ENCODE measurements at regions not wholly inside any gene's neighbourhood (a gene's known extent, or its start where the extent isn't known, plus 50 kb on each side); places are given as distances from the start of the nearest gene placed in this dataset.

GRCh38 chr10:88058750-88059149 lies 195.3 kb downstream of the PTEN start:
- H3K27me3 Mint-ChIP-seq: no peaks in the 10 kb centered on the region
- H3K36me3 Mint-ChIP-seq: no peaks in the 10 kb centered on the region
- H3K27ac Mint-ChIP-seq: no peak overlapping the region
- peaks cover 15% of the 10 kb centered on the region for H3K4me1 Mint-ChIP-seq (ENCODE audit: unreplicated experiment)
- no peak for TF ChIP-seq CTCF (conservative IDR thresholded peaks at IDR 0.05)
- no peak overlapping the region for H3K4me3 Mint-ChIP-seq
- H3K9me3 Mint-ChIP-seq: no peaks in the 10 kb centered on the region
- DNase-seq (ENCODE audit: extremely low spot score, unreplicated experiment): no peak

GRCh38 chr10:88059190-88059589 lies 195.8 kb downstream of the PTEN start:
- H3K4me1 Mint-ChIP-seq (ENCODE audit: unreplicated experiment): peaks cover 18% of the 10 kb centered on the region
- no peak overlapping the region for H3K4me3 Mint-ChIP-seq
- no peaks in the 10 kb centered on the region for H3K9me3 Mint-ChIP-seq
- no peak for DNase-seq (ENCODE audit: extremely low spot score, unreplicated experiment)
- no peak overlapping the region for H3K27ac Mint-ChIP-seq
- no peak for TF ChIP-seq CTCF (conservative IDR thresholded peaks at IDR 0.05)
- no peaks in the 10 kb centered on the region for H3K36me3 Mint-ChIP-seq
- H3K27me3 Mint-ChIP-seq: no peaks in the 10 kb centered on the region

- DNase-seq (ENCODE audit: extremely low spot score, unreplicated experiment): no peak
- Mint-ChIP-seq H3K27ac (no peak overlapping the region), H3K9me3 (no peaks in the 10 kb centered on the region), H3K4me3 (no peak overlapping the region), H3K36me3 (no peaks in the 10 kb centered on the region), H3K4me1 (ENCODE audit: unreplicated experiment) (peaks cover 25% of the 10 kb centered on the region), H3K27me3 (no peaks in the 10 kb centered on the region)
- no peak for TF ChIP-seq CTCF (conservative IDR thresholded peaks at IDR 0.05)
Observed at GRCh38 chr10:88060762-88061161, 197.3 kb downstream of the PTEN start.

GRCh38 chr10:88062385-88062784 lies 199.0 kb downstream of the PTEN start:
- no peak overlapping the region for H3K4me3 Mint-ChIP-seq
- TF ChIP-seq CTCF (conservative IDR thresholded peaks at IDR 0.05): no peak
- no peaks in the 10 kb centered on the region for H3K36me3 Mint-ChIP-seq
- H3K27me3 Mint-ChIP-seq: no peaks in the 10 kb centered on the region
- peaks cover 25% of the 10 kb centered on the region for H3K4me1 Mint-ChIP-seq (ENCODE audit: unreplicated experiment)
- no peaks in the 10 kb centered on the region for H3K9me3 Mint-ChIP-seq
- no peak for DNase-seq (ENCODE audit: extremely low spot score, unreplicated experiment)
- no peak overlapping the region for H3K27ac Mint-ChIP-seq

- DNase-seq (ENCODE audit: extremely low spot score, unreplicated experiment): no peak
- no peak for TF ChIP-seq CTCF (conservative IDR thresholded peaks at IDR 0.05)
Observed at GRCh38 chr10:88062798-88063472, 199.5 kb downstream of the PTEN start.

More at GRCh38 chr10:88062798-88063472, 199.5 kb downstream of the PTEN start:
- Mint-ChIP-seq H3K4me3 (no peak overlapping the region), H3K4me1 (ENCODE audit: unreplicated experiment) (peaks cover 25% of the 10 kb centered on the region), H3K9me3 (no peaks in the 10 kb centered on the region), H3K36me3 (no peaks in the 10 kb centered on the region), H3K27me3 (no peaks in the 10 kb centered on the region), H3K27ac (no peak overlapping the region)

All from type B pancreatic cell (in vitro differentiated cells).